Panc1 (cell line): ENCODE measurements at regions not wholly inside any gene's neighbourhood (a gene's known extent, or its start where the extent isn't known, plus 50 kb on each side); places are given as distances from the start of the nearest gene placed in this dataset.

Experiments used
- POLR2AphosphoS5 ChIP-seq: IDR thresholded peaks from 2 replicates; pipeline ENCODE4 v1.6.1; 2012; ENCODE audit warnings: mild to moderate bottlenecking, low read depth, low read length, moderate library complexity
- SIN3A ChIP-seq: IDR thresholded peaks from 2 replicates; pipeline ENCODE4 v1.6.1; 2012; ENCODE audit warnings: low read depth, mild to moderate bottlenecking, low read length, moderate library complexity, borderline replicate concordance; ENCODE audit not compliant: insufficient read depth
- TF ChIP-seq, protein P1 (sequence below): fragments of 450-650 bp; IDR thresholded peaks from 2 replicates; pipeline ENCODE4 v1.5.1; 2017; ENCODE audit warnings: mild to moderate bottlenecking
- TF ChIP-seq, protein P2 (sequence below), 2 experiments: IDR thresholded peaks; 2 replicates each; pipeline ENCODE4 v1.6.1; 2011 to 2012; ENCODE audit warnings: low read depth in 2 of 2, control low read depth in 1 of 2, low read length in 1 of 2, mild to moderate bottlenecking in 1 of 2, moderate library complexity in 1 of 2; ENCODE audit not compliant: insufficient read depth in 1 of 2

GRCh38 chr4:123342498-123342897 is 54.1 kb upstream of the SPRY1 start:
- TF ChIP-seq SIN3A: no peak
- TF ChIP-seq, protein P1, sequence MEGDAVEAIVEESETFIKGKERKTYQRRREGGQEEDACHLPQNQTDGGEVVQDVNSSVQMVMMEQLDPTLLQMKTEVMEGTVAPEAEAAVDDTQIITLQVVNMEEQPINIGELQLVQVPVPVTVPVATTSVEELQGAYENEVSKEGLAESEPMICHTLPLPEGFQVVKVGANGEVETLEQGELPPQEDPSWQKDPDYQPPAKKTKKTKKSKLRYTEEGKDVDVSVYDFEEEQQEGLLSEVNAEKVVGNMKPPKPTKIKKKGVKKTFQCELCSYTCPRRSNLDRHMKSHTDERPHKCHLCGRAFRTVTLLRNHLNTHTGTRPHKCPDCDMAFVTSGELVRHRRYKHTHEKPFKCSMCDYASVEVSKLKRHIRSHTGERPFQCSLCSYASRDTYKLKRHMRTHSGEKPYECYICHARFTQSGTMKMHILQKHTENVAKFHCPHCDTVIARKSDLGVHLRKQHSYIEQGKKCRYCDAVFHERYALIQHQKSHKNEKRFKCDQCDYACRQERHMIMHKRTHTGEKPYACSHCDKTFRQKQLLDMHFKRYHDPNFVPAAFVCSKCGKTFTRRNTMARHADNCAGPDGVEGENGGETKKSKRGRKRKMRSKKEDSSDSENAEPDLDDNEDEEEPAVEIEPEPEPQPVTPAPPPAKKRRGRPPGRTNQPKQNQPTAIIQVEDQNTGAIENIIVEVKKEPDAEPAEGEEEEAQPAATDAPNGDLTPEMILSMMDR: no peak
- TF ChIP-seq, protein P2, sequence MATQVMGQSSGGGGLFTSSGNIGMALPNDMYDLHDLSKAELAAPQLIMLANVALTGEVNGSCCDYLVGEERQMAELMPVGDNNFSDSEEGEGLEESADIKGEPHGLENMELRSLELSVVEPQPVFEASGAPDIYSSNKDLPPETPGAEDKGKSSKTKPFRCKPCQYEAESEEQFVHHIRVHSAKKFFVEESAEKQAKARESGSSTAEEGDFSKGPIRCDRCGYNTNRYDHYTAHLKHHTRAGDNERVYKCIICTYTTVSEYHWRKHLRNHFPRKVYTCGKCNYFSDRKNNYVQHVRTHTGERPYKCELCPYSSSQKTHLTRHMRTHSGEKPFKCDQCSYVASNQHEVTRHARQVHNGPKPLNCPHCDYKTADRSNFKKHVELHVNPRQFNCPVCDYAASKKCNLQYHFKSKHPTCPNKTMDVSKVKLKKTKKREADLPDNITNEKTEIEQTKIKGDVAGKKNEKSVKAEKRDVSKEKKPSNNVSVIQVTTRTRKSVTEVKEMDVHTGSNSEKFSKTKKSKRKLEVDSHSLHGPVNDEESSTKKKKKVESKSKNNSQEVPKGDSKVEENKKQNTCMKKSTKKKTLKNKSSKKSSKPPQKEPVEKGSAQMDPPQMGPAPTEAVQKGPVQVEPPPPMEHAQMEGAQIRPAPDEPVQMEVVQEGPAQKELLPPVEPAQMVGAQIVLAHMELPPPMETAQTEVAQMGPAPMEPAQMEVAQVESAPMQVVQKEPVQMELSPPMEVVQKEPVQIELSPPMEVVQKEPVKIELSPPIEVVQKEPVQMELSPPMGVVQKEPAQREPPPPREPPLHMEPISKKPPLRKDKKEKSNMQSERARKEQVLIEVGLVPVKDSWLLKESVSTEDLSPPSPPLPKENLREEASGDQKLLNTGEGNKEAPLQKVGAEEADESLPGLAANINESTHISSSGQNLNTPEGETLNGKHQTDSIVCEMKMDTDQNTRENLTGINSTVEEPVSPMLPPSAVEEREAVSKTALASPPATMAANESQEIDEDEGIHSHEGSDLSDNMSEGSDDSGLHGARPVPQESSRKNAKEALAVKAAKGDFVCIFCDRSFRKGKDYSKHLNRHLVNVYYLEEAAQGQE (IDR thresholded peaks at IDR 0.05; ENCODE audit: insufficient read depth in 1 of 2, low read depth in 2 of 2, low read length in 1 of 2): no peak
- TF ChIP-seq POLR2AphosphoS5: no peak
